ENCODE measurements at regions not wholly inside any gene's neighbourhood (a gene's known extent, or its start where the extent isn't known, plus 50 kb on each side); places are given as distances from the start of the nearest gene placed in this dataset.

DNA sequence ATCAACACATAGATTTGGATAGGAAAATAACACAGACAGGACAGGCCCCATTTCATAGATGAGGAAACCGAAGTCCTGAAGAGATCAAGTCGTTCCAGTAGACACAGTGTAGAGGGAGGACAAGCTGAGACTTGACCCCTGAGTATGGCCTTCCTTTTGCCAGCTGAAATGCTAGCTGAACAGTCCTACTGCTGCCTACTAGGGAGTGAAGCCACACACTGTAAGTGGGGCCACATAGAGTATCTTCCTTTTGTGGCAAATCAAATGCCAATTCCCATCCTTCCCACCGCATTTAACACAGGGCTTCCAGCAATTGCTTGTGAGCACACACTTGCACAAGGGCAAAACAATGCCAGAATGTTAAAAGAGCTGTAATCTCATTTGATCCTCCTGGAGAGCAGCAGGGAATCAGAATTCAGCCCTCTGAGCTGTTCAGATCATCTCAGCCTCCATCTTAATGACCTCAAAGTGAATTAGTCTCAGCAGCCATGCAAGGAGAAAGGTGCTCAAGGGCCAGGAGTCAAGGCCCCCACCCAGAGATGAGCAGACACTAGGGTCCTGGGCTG, 380.5 kb downstream of the EMP1 start:
- TF ChIP-seq, protein P1, sequence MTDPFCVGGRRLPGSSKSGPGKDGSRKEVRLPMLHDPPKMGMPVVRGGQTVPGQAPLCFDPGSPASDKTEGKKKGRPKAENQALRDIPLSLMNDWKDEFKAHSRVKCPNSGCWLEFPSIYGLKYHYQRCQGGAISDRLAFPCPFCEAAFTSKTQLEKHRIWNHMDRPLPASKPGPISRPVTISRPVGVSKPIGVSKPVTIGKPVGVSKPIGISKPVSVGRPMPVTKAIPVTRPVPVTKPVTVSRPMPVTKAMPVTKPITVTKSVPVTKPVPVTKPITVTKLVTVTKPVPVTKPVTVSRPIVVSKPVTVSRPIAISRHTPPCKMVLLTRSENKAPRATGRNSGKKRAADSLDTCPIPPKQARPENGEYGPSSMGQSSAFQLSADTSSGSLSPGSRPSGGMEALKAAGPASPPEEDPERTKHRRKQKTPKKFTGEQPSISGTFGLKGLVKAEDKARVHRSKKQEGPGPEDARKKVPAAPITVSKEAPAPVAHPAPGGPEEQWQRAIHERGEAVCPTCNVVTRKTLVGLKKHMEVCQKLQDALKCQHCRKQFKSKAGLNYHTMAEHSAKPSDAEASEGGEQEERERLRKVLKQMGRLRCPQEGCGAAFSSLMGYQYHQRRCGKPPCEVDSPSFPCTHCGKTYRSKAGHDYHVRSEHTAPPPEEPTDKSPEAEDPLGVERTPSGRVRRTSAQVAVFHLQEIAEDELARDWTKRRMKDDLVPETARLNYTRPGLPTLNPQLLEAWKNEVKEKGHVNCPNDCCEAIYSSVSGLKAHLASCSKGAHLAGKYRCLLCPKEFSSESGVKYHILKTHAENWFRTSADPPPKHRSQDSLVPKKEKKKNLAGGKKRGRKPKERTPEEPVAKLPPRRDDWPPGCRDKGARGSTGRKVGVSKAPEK (CRISPR knock-in tag; IDR thresholded peaks at IDR 0.05; ENCODE audit: borderline replicate concordance): no peak
- TF ChIP-seq ZNF354B (CRISPR knock-in tag; IDR thresholded peaks at IDR 0.05) (no peak), TAF1 (CRISPR knock-in tag; IDR thresholded peaks at IDR 0.05) (no peak), TCF12 (IDR thresholded peaks at IDR 0.05) (no peak), TCF12 (CRISPR knock-in tag; IDR thresholded peaks at IDR 0.05) (no peak)
- TF ChIP-seq, protein P2, sequence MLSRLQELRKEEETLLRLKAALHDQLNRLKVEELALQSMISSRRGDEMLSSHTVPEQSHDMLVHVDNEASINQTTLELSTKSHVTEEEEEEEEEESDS (CRISPR knock-in tag; IDR thresholded peaks at IDR 0.05; ENCODE audit: borderline replicate concordance): no peak

All from HepG2 (cell line).